HCT116 (cell line): ENCODE measurements at regions not wholly inside any gene's neighbourhood (a gene's known extent, or its start where the extent isn't known, plus 50 kb on each side); places are given as distances from the start of the nearest gene placed in this dataset.

Experiments
- CTCF ChIP-seq, 3 experiments: fragments of 200-600 bp in 1 of 3; sonication (generic) in 1 of 3; IDR thresholded peaks in 2 of 3; conservative IDR thresholded peaks in 1 of 3; 2 replicates each; pipeline ENCODE4 v1.5.1; 2012 to 2017; ENCODE audit warnings: low read depth in 2 of 3, low read length in 2 of 3, antibody characterized with exemption in 1 of 3, borderline replicate concordance in 1 of 3, control low read depth in 1 of 3, mild to moderate bottlenecking in 1 of 3, mixed read lengths in 1 of 3, mixed run types in 1 of 3, moderate library complexity in 1 of 3; ENCODE audit not compliant: insufficient read depth in 1 of 3
- EGR1 ChIP-seq: IDR thresholded peaks from 2 replicates; pipeline ENCODE4 v1.6.1; 2012; ENCODE audit warnings: low read depth
- EZH2 ChIP-seq: fragments of 200-600 bp; sonication (generic); IDR thresholded peaks from 2 replicates; pipeline ENCODE4 v1.6.1; 2017; ENCODE audit warnings: antibody characterized with exemption, mixed run types
- EZH2phosphoT487 ChIP-seq: fragments of 200-600 bp; IDR thresholded peaks from 2 replicates; pipeline ENCODE4 v1.6.1; 2018; ENCODE audit warnings: antibody characterized with exemption, borderline replicate concordance
- JUND ChIP-seq: IDR thresholded peaks from 2 replicates; pipeline ENCODE4 v1.6.1; 2012
- MAX ChIP-seq: IDR thresholded peaks from 2 replicates; pipeline ENCODE4 v1.6.1; 2012
- POLR2A ChIP-seq: IDR thresholded peaks from 2 replicates; pipeline ENCODE4 v1.7.0; 2011; ENCODE audit warnings: borderline replicate concordance; ENCODE audit not compliant: insufficient read depth, insufficient read length; ENCODE audit errors: extremely low read depth
- RAD21 ChIP-seq: IDR thresholded peaks from 2 replicates; pipeline ENCODE4 v1.6.1; 2012; ENCODE audit warnings: low read depth, mild to moderate bottlenecking
- REST ChIP-seq: IDR thresholded peaks from 2 replicates; pipeline ENCODE4 v1.6.1; 2012; ENCODE audit warnings: low read depth
- SIN3A ChIP-seq: IDR thresholded peaks from 2 replicates; pipeline ENCODE4 v1.6.1; 2012; ENCODE audit warnings: low read depth
- SP1 ChIP-seq: IDR thresholded peaks from 2 replicates; pipeline ENCODE4 v1.6.1; 2012; ENCODE audit warnings: low read depth
- YY1 ChIP-seq: IDR thresholded peaks from 2 replicates; pipeline ENCODE4 v1.6.1; 2011; ENCODE audit warnings: low read length, low read depth, moderate library complexity, mild to moderate bottlenecking; ENCODE audit not compliant: insufficient replicate concordance; ENCODE audit errors: extremely low read depth
- ZBTB33 ChIP-seq: IDR thresholded peaks from 2 replicates; pipeline ENCODE4 v1.6.1; 2011; ENCODE audit warnings: mild to moderate bottlenecking, low read length, moderate library complexity; ENCODE audit not compliant: insufficient replicate concordance; ENCODE audit errors: extremely low read depth

- TF ChIP-seq CTCF (IDR thresholded peaks at IDR 0.05 in 2 of 3, conservative IDR thresholded peaks at IDR 0.05 in 1 of 3; ENCODE audit: borderline replicate concordance in 1 of 3, insufficient read depth in 1 of 3, low read depth in 2 of 3, low read length in 2 of 3) (no peak), SIN3A (no peak), POLR2A (no peak), ZBTB33 (no peak), REST (no peak), JUND (no peak), EZH2 (no peak), RAD21 (no peak), EZH2phosphoT487 (no peak), YY1 (no peak), MAX (no peak), EGR1 (no peak), SP1 (no peak)
Observed at GRCh38 chr14:26947265-26947664, 349.4 kb upstream of the NOVA1 start.
